CD4-positive, alpha-beta T cell treated with Interleukin-15 for 4 hours (primary cell): ENCODE measurements at regions not wholly inside any gene's neighbourhood (a gene's known extent, or its start where the extent isn't known, plus 50 kb on each side); places are given as distances from the start of the nearest gene placed in this dataset.

Experiments
- DNase-seq: peaks from one replicate; pipeline ENCODE4 v3.0.0-alpha.2; 2020; ENCODE audit warnings: low spot score

- DNase-seq = no peak
These were observed 189.9 kb upstream of the PRLR start for GRCh38 chr5:35420200-35420599.

- no peak for DNase-seq
These were observed 186.8 kb upstream of the PRLR start for GRCh38 chr5:35417040-35417439.

GRCh38 chr5:35416217-35416988 lies 186.1 kb upstream of the PRLR start:
- no peak for DNase-seq

- DNase-seq = no peak
These were observed 185.0 kb upstream of the PRLR start for GRCh38 chr5:35415309-35415708.

- DNase-seq = no peak
These were observed 179.1 kb upstream of the PRLR start for GRCh38 chr5:35409361-35409760.

- no peak for DNase-seq
These were observed 177.9 kb upstream of the PRLR start for GRCh38 chr5:35408146-35408545.

- no peak for DNase-seq
These were observed 177.4 kb upstream of the PRLR start for GRCh38 chr5:35407697-35408096.

- DNase-seq = no peak
These were observed 175.7 kb upstream of the PRLR start for GRCh38 chr5:35405938-35406337.

GRCh38 chr5:35404701-35405100 lies 174.4 kb upstream of the PRLR start:
- DNase-seq = no peak

GRCh38 chr5:35393901-35394300 lies 163.6 kb upstream of the PRLR start:
- no peak for DNase-seq

GRCh38 chr5:35384658-35385057 lies 154.4 kb upstream of the PRLR start:
- DNase-seq = no peak

- no peak for DNase-seq
These were observed 152.8 kb upstream of the PRLR start for GRCh38 chr5:35383041-35383440.

GRCh38 chr5:35377653-35378052 lies 147.4 kb upstream of the PRLR start:
- no peak for DNase-seq

GRCh38 chr5:35374584-35374983 lies 144.3 kb upstream of the PRLR start:
- no peak for DNase-seq

GRCh38 chr5:35373249-35373648 lies 143.0 kb upstream of the PRLR start:
- no peak for DNase-seq

GRCh38 chr5:35372482-35372881 lies 142.2 kb upstream of the PRLR start:
- DNase-seq = no peak

- DNase-seq = no peak
These were observed 141.7 kb upstream of the PRLR start for GRCh38 chr5:35371951-35372426.

GRCh38 chr5:35370871-35371270 lies 140.6 kb upstream of the PRLR start:
- no peak for DNase-seq

GRCh38 chr5:35369965-35370790 lies 139.9 kb upstream of the PRLR start:
- DNase-seq = no peak

GRCh38 chr5:35367526-35367925 lies 137.2 kb upstream of the PRLR start:
- no peak for DNase-seq

GRCh38 chr5:35365758-35366157 lies 135.5 kb upstream of the PRLR start:
- no peak for DNase-seq

- no peak for DNase-seq
These were observed 134.1 kb upstream of the PRLR start for GRCh38 chr5:35364350-35364749.

- no peak for DNase-seq
These were observed 133.2 kb upstream of the PRLR start for GRCh38 chr5:35363387-35363965.
